HuH-7.5 (cell line): ENCODE measurements at regions not wholly inside any gene's neighbourhood (a gene's known extent, or its start where the extent isn't known, plus 50 kb on each side); places are given as distances from the start of the nearest gene placed in this dataset.

Experiments used
- DNase-seq: peaks from one replicate; pipeline ENCODE4 v3.0.0; 2011; ENCODE audit warnings: low spot score

- DNase-seq, result no peak
These were observed 193.9 kb downstream of the PHETA1 start for GRCh38 chr12:111174961-111175345.

GRCh38 chr12:111174251-111174960, 194.5 kb downstream of the PHETA1 start:
- DNase-seq, result no peak

- no peak for DNase-seq
These were observed 195.1 kb downstream of the PHETA1 start for GRCh38 chr12:111173836-111174235.

GRCh38 chr12:111173391-111173790, 195.5 kb downstream of the PHETA1 start:
- DNase-seq, result no peak

- DNase-seq, result no peak
These were observed 196.1 kb downstream of the PHETA1 start for GRCh38 chr12:111172786-111173185.

GRCh38 chr12:111171832-111172231, 197.1 kb downstream of the PHETA1 start:
- DNase-seq, result no peak

- DNase-seq, result no peak
These were observed 197.6 kb downstream of the PHETA1 start for GRCh38 chr12:111171345-111171744.

- DNase-seq, result no peak
These were observed 198.4 kb downstream of the PHETA1 start for GRCh38 chr12:111170543-111170942.

GRCh38 chr12:111169456-111169855, 199.4 kb downstream of the PHETA1 start:
- DNase-seq, result no peak

- DNase-seq, result no peak
These were observed 199.9 kb downstream of the PHETA1 start for GRCh38 chr12:111169032-111169431.

- DNase-seq, result no peak
These were observed 200.6 kb downstream of the PHETA1 start for GRCh38 chr12:111168009-111168900.

GRCh38 chr12:111166779-111167540, 201.9 kb downstream of the PHETA1 start:
- no peak for DNase-seq

- DNase-seq, result no peak
These were observed 203.9 kb downstream of the PHETA1 start for GRCh38 chr12:111164833-111165525.

- no peak for DNase-seq
These were observed 205.5 kb downstream of the PHETA1 start for GRCh38 chr12:111163422-111163821.

- DNase-seq, result no peak
These were observed 207.0 kb downstream of the PHETA1 start for GRCh38 chr12:111161898-111162297.

- DNase-seq, result no peak
These were observed 208.3 kb downstream of the PHETA1 start for GRCh38 chr12:111160350-111161241.

GRCh38 chr12:111158992-111159391, 209.9 kb downstream of the PHETA1 start:
- no peak for DNase-seq

- DNase-seq, result no peak
These were observed 211.4 kb downstream of the PHETA1 start for GRCh38 chr12:111157486-111157885.

GRCh38 chr12:111156304-111156703, 212.6 kb downstream of the PHETA1 start:
- peak; percentile 25 for DNase-seq

GRCh38 chr12:111155521-111155920, 213.4 kb downstream of the PHETA1 start:
- no peak for DNase-seq

GRCh38 chr12:111155020-111155419, 213.9 kb downstream of the PHETA1 start:
- no peak for DNase-seq
